ENCODE measurements at regions not wholly inside any gene's neighbourhood (a gene's known extent, or its start where the extent isn't known, plus 50 kb on each side); places are given as distances from the start of the nearest gene placed in this dataset.

- TF ChIP-seq ZNF462 (CRISPR knock-in tag; IDR thresholded peaks at IDR 0.05) (no peak), ZNF331 (CRISPR knock-in tag; IDR thresholded peaks at IDR 0.05; ENCODE audit: low read depth) (no peak), EZH2 (IDR thresholded peaks at IDR 0.05; ENCODE audit: low read depth, unreplicated experiment) (no peak)
Observed at GRCh38 chr14:83798421-83798820, 1731.5 kb upstream of the FLRT2 start (continued).

- no peaks in the 10 kb centered on the region for H3K79me2 ChIP-seq (replicated peaks; ENCODE audit: insufficient read depth)
- H3K27me3 ChIP-seq (ENCODE audit: insufficient read depth), result no peaks in the 10 kb centered on the region
- DNase-seq (ENCODE audit: low spot score) (no peak), ATAC-seq (no peak)
- H3K27me3 Mint-ChIP-seq (ENCODE audit: insufficient read depth, low read depth, poor library complexity), result no peaks in the 10 kb centered on the region
- no peaks in the 10 kb centered on the region for H3K9me3 Mint-ChIP-seq
- H3K36me3 ChIP-seq (ENCODE audit: insufficient read depth), result no peaks in the 10 kb centered on the region
- no peaks in the 10 kb centered on the region for H4K20me1 ChIP-seq (replicated peaks; ENCODE audit: insufficient read depth)
- TF ChIP-seq EZH2 (IDR thresholded peaks at IDR 0.05; ENCODE audit: low read depth, unreplicated experiment), result no peak
- no peak for TF ChIP-seq REST (IDR thresholded peaks at IDR 0.05; ENCODE audit: unreplicated experiment)
- TF ChIP-seq CTCF (conservative IDR thresholded peaks at IDR 0.05; ENCODE audit: low read depth in 2 of 2), result no peak
- no peak for TF ChIP-seq CREB1 (CRISPR knock-in tag; IDR thresholded peaks at IDR 0.05; ENCODE audit: low read depth)
- no peak for TF ChIP-seq ETS1 (IDR thresholded peaks at IDR 0.05)
- no peak for TF ChIP-seq POLR2AphosphoS5 (IDR thresholded peaks at IDR 0.05; ENCODE audit: low read depth)
- no peak overlapping the region for H3K4me2 ChIP-seq
- H3K4me1 Mint-ChIP-seq, result no peaks in the 10 kb centered on the region
- H2AFZ ChIP-seq, result no peak overlapping the region
- H3K36me3 Mint-ChIP-seq (ENCODE audit: low read depth), result no peaks in the 10 kb centered on the region
- H3K27ac ChIP-seq (ENCODE audit: low read depth), result no peak overlapping the region
- H3K9me2 ChIP-seq (ENCODE audit: insufficient read depth), result no peaks in the 10 kb centered on the region
- H3K4me1 ChIP-seq (ENCODE audit: insufficient read depth), result no peaks in the 10 kb centered on the region
- no peak overlapping the region for H3K4me3 Mint-ChIP-seq
- no peaks in the 10 kb centered on the region for H3F3A ChIP-seq (replicated peaks; ENCODE audit: low read depth)
- H3K4me3 ChIP-seq, result no peak overlapping the region
- H3K27ac Mint-ChIP-seq, result no peak overlapping the region
Observed at GRCh38 chr14:83799233-83799632, 1730.7 kb upstream of the FLRT2 start.

All from GM23338 (cell line).